ENCODE measurements at regions not wholly inside any gene's neighbourhood (a gene's known extent, or its start where the extent isn't known, plus 50 kb on each side); places are given as distances from the start of the nearest gene placed in this dataset.

DNA sequence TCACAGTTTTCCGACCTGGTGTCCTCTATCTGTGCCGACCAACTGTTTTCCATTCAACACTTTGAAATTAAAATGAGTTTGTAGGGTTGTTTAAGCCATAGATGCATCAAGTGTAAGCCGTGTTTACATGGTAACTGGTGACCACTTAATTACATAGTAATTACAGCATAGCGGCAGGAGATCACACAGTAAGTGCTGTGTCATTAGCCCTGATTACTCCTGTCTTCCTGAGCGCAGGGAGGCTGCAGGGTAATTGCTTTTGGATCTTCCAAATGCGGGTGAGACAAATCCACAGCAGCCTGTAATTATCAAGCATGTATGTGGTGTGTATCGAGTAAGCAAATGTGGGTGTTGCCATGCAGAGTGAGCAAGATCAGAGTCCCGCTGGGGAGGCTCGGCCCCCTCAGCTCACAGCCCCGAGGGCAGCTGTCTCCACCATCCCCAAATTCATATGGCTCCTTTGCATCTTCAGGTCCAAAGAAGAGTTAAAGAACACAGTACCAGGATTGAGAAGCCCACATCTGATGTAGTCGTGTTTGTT lies 71.5 kb upstream of the HDAC4 start:
- no peak for FAIRE-seq

DNA sequence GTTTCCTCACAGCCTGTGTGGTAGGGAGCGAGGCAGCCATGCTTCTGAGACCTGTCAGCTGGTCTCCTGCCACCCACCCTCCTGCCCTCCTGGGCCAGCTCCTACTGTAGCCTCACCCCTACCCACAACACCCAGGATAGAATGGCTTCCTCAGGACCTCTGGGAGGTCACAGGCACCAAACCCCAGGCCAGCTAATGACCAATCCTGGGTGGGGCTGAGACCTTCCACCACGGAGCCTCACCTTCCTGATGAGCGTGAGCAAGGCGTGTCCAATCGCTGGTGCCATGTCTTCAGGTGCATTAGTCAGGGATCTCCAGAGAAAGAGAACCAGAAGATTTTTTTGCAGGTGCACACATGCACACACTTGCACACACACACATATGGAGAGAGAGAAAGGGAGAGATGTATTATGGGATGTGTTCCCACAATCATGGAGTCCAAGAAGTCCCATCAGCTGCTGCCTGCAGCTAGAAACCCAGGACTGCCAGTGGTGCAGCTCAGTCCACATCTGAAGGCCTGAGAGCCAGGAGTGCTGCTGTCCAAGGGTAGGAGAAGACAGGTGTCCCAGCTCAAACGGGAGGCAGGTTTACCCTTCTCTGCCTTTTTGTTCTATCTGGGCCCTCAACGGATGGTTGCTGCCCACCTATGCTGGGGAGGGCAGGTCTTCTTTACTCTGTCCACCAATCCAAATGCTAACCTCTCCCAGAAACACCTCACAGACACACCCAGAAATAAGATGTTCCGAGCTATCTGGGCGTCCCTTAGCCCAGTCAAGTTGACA lies 70.4 kb upstream of the HDAC4 start:
- FAIRE-seq, result no peak

DNA sequence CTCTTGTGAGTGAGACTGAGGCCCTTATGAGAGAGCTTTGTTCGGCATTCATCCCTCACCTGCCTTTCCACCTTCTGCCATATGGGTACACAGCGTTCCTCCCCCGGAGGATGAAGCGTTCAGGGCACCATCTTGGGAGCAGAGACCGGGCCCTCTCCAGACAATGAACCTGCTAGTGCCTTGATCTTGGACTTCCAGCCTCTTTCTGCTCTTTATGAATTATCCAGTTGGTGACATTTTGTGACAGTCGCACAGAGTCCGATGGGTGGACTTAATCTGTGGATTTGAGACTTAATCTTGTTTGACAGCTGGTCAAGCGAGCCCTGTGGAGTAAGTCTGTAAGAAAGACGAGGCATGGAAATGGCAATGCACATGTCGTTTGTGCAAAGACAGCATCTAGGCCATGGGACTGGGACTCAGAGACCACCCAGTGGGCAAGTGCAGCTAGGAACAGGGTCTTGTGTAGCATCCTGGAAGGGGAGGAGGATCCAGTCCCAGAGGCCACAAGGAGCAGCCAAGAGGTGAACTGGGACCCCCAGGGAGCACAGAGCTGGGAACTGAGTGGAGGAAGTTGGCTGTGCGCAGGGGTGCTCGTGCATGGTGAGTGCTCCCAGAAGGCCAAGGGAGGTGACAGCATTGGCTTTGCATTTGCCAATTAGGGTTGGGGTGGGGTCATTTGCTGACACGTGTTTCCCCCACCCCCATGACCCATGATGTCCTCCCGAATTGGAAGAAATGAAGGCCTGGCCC lies 69.5 kb upstream of the HDAC4 start:
- FAIRE-seq, result no peak

DNA sequence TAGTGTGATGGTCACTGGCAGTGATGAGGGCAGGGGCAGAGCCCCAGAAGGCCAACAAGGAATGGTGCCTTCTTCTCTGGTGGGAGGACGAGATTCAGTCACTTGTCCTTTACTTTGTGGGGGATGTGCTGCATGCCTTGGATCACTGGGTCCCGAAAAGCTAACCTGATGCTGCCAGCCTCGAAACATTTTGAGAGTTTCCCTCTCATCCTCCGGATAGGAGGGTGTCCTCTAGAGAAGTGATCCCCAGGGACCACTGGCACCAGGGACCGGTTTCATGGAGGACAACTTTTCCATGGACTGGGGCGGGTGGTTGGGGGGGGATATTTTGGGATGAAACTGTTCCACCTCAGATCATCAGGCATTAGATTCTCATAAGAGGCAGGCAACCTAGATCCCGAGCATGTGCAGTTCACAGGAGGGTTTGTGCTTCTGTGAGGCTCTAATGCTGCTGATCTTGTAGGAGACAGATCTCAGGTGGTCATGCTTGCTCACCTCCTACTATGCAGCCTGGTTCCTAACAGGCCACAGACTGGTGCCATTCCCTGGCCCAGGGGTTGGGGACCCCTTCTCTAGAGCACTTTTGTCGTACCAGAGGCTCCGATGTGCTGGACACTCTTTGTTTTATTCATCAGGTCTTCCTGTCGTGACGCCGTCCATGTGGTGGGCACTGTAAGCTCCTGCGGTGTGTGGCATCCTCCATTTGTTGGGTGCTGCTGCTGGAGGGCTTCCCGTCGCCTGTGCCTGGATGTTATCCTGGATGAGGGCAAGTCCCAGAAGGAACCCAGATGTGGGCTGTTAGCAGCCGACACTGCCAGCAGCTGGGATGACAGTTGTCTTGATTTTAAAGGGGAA lies 68.5 kb upstream of the HDAC4 start:
- FAIRE-seq, result no peak

DNA sequence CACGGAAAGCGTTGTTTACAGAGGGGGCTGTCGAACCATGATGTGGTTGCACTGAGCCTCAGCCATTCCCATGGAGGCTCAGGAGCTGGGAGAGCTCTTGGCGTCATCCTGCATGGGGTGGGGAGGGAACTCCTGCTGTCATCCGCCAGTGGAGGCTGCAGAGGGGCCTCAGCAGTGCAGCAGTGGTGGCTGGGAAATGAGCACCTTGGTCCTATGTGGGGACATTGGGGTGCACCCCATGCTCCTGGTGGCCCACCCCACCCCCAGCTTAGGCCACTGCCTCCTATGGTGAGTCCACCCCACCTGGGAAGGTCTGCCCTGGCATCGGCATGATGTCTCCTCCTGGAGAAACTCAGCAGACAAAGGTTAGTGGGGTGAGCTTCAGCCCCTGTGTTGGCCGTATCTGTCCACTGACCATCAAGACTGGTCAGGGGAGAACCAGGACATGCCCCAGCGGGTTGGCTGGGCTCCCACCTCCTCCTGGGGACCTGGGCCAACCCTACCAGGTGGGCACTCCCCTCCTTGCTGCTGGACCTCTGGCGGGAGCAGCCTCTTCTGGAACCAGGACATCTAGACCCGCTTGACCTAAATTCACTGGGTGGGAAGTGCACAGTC lies 67.8 kb upstream of the HDAC4 start:
- no peak for FAIRE-seq

DNA sequence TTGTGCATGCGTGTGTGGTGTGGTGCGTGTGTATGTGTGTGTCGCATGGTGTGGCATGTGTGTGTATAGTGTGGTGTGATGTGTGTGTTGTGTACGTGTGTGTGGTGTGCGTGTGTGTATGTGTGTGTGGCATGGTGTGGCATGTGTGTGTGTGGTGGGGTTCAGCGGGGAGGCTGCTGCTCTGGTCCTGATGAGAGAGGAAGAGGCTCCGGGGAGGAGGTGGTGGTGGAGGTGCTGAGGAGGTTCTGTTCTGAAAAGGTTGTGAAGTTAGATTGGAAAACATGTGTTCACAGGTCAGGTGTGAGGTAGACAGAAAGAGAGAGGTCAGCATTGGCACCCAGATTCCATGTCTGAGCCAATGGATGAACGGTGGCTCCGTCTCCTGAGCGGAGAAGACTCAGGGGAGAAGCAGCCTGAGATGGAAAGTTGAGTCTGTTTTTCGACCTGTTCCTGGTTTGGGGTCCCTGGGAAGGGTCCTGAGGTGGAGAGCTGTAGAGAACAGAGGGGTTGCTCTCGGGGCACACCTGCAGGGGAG lies 67.2 kb upstream of the HDAC4 start:
- FAIRE-seq, result no peak

DNA sequence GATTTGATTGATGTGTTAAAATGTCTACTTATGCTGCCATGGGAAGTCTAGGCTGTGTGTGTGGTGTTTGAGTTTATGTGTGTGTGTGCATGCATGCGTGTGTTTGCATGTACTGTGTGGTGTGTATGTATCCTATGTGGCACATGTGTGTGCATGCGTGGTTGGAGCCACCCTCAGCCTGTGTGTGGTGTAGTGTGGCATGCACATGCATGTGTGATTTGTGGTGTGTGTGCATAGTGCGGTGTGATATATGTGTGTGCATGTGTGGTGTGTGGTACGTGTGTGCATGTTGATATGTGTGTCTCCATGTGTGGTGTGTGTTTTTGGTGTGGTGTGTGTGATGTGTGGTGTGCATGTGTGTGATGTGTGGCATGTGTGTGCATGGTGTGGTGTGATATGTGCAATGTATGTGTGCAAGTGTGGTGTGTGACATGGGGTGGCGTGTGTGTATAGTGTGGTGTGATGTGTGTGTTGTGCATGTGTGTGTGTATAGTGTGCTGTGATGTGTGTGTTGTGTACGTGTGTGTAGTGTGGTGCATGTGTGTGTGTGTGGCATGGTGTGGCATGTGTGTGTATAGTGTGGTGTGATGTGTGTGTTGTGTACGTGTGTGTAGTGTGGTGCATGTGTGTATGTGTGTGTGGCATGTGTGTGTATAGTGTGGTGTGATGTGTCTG lies 66.6 kb upstream of the HDAC4 start:
- no peak for FAIRE-seq

DNA sequence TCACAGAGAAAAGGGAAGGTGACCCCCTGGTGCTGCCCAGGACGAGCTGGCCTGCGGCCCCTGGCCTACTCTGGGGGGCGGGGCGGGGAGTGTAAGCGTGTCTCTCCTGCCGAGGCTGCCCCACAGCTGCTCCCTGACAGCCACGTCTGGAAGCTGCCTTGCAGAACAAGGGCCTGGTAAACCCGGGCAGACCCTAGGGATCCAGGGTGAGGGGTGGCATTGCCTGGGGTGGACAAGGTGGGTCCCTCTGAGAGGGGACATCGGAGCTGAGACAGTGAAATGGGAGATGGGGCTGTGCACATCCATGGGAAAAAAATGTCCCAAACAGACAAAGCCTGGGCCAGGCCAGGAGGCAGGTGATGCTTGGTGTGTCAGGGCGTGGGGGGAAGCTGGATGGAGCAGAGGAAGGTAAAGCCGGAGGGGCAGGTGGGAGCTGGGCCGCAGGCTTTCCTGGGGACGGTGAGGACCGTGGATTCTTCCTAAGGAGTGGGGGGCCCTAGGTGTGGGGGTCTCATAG lies 66.0 kb upstream of the HDAC4 start:
- FAIRE-seq, result no peak

DNA sequence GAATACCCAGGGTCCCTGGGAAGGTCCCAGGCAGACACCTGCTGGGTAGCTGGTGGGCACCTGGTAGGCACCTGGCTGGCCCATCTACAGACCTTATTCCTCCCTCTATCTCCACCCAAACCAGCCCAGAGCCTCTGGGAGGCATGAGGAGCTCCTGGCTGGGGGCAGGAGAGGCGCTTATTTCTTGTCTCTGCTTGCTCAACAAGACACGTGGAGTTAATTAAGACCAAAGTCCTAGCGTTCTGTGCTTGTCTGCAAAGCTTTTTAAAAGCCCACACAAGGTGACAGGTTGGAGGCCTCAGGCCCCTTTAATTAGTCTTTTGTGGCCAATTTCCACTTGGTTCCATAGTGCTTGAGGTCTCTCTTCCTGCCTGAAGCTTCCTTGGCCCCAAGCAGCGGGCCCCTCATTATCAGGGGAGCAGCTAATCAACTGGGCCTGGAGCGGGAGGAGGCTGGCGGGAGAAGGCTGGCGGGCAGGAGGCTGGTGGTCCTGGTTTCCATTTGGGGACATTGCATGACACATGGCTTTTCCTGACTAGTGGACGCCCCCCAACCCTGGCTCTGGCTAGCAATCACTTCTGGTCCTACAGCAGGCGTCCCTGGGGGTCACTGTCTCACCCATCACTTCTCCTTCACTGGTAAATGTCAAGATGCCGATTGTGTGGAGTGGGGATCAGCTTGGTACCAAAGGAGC lies 65.4 kb upstream of the HDAC4 start:
- no peak for FAIRE-seq

DNA sequence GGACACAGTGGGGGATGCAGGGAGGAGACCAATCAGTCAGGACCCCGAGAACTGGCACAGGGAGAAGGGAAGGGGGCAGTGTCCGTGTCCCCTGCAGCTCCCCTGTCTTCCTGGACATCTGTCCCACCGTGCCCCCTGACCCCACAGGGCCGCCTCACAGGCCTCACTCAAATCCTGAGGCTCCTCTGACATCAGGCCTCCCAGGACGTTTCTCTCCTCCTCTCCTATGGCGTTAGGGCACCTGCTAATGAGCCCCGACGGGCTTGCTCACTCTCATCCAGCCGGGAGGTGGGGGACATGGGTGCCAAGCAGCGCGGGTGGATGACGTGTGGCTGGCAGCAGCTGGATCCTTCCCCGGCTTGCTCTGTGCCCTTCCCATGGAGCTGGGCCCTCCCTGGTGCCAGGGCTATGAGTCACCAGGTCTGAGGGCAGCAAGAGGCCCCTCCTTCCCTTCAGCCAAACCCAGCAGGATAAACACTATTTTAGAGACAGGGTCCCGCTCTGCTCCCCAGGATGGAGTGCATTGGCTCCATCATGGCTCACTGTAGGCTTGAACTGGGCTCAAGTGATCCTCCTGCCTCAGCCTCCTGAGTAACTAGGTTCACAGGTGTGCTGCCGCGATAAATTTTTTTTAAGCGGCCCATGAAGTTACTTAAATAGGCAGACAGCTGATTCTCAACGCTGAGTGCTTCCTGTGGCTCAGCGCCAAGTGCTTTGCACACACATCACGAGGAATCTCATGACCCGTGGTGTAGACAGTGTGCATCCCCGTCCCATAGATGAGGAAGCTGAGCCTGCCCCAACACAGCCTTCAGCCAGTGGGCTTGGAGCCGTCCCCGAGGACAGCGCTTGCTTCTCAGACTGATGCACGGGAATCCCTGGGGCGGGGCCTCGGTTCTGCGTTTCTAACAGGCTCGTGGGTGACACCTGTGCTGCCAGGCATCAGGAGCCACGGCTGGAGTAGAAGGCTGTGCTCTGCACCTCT lies 64.5 kb upstream of the HDAC4 start:
- FAIRE-seq, result no peak

DNA sequence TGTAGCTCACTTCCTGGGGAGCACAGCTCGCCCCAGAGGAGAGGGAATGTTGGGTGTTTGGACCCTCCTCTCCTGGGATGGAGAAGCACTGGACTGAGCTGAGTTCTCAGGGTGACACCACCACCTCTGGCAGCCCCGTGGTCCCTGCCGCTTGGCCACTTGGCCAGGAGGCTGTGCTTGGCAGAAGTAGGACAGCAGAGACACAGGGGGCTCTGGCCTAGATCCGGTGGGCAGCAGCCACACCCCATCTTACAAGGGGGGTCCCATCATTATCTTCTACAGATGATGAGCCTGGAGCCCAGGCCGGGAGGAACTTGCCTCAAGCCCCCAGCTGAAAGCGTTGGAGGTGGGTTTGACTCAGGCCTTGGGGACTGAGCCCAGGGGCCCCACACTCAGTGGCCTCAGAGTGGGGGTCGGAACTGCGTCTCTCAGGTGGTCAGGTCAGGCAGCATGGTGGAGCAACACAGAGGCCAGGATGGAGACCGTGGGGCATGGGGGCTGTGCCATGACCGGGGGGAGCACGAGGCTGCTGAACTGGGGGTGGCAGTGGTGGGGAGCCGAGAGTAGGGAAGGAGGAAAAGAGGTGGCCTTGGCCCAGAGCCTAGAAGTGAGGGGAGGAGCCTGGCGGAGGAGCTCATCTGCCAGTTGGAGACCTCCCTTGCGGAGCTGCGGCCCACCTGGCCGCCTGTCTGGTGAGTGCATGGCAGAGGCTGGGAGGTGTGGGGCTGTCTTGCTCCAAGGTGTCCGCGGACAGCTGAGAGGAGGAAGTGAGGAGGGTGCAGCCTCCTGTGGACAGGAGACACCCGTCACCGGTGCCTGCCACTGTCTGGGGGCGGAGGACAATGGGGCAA lies 63.6 kb upstream of the HDAC4 start:
- no peak for FAIRE-seq

DNA sequence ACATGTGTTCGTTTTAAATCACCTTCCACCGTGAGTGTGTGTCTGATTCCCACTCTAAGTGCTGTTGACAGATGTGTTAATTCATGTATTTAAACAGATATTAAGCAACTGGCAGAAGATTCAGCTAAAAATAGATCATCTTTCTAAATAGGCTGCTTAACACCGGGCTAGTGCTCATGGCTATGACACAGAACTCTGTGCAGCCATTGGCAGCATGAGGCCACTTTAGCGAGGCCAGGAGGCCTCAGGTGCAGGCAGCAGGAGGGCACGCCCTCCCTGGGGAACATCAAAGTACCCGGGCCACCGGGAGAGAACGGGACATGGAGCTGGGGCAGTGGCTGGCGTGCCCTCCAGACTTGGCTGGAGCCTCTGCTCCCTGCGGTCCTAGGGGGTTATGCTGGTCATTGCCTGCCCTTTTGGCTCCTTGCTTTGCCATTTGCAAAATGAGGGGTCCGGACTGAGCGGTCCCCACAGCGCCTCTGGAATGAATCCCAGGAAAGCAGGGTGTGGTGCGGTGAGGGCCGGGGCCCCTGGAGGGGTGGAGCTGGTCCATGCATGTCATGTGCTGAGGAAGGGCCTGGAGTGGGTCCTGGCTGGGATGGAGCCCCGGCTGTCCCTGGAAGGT lies 62.8 kb upstream of the HDAC4 start:
- peak; percentile 62 for FAIRE-seq

DNA sequence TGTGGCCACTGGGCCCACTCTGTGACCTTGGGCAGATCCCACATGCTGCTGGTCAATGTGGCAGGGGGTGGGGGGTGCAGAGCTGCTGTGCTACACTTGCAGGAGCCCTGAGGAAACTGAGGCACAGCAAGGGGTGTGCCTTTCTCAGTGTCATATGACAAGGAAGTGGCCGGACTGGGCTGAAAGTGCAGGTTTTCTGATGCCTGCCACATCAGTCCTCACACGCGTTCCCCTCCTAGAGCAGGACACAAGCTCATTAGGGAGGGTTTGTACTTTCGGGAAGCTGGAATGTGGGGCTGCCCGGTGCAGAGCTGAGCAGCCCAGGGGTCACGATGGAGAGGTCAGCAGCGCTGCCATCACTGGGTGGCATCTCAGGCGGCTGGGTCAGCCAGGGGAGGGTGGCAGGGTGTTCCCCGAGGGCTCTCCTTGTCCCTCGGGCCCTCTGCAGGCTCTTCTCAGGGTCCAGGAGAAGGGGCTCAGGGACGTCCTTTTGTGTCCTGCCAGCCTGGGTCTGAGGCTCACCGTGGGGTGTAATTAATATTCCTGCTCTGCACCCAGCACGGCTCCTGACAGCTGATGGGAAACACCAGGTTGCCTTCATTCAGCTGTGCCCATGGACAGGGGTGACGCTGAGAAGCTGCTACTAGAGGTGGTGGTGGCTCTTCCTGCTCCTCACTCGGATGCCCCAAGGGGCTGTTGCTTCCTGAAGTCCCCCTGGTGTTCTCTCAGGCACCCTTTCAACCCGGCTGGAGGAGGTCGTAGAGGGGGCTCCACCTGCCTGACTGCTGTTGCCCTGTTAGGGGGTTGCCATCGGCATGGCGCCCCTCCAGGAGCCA lies 62.1 kb upstream of the HDAC4 start:
- no peak for FAIRE-seq

DNA sequence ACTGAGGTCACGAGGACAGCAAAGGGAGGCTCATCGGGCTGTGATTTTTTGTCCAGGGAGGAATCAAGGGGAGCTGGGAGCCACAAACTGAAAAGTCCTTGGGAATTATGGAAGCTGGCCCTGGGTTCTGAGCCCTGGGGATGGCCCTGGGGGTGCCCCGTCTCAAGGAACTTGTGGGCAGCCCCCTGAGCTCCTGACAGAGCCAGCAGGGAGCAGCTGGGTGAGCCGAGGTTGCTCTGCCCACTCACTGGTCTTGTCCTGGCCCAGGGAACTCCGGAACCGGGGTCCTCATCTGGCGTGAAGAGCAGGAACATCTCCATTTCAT lies 61.3 kb upstream of the HDAC4 start:
- FAIRE-seq, result no peak

DNA sequence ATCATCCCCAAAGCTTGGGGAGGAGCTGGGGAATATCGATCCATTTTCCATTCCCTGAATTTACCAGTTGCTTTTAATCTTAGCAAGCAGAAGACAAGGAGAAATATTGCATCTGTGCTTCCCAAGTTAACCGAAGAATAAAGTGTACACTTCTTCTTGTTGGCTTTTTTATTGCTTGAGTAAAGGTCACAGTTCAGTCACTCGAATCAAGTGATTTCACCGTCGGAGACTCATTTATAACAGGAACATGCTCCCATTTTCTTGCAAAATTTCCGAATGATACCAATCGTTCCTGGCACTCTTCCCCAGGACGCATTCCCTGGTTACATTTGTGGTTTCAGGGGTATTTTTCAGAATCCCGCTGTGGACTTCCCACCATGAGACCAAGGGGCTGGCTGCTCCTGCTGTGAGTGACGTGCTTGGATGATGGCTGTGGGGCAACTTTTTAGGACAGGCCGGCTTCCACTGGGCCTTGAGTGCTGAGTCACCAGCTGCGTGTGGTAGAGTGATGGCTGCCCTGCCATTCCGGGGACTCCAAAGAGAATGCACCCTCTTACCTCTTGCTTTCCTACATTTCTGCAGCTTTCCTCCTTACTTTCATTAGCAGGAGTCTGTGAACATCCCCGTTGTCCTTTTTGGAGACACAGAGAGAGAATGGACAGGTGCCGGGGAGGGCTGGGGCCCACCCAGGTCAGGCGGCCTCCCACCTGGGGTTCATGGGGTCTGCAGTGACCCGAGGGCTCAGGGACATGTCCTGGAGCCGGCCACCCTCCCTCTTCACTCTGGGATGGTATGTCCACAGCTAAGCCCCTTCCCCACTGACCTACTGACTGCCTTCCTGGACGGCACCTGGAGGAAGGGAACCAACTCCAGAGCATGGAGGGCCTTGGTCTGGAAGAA lies 60.7 kb upstream of the HDAC4 start:
- FAIRE-seq, result no peak

DNA sequence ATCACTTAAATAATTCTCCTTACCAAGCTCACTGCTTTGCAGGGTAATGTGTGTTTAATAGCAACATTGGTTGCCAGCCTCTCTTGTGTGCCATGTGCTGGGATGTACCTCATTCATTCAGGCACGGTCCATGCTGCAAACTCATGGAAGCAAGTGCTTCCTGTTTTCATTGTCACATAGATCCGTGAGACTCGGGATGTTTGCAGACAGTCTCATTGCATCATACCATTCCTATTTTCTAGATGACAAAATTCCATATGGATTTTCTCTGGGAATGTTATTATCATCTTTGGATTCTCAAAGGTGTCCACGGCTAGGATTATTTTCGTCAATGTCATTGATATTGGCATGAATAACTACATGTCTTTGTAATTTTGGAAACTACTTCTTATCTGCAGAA lies 60.0 kb upstream of the HDAC4 start:
- FAIRE-seq, result no peak

Data from islet of Langerhans (tissue), 1 donor.